PC-3 (cell line): ENCODE measurements at regions not wholly inside any gene's neighbourhood (a gene's known extent, or its start where the extent isn't known, plus 50 kb on each side); places are given as distances from the start of the nearest gene placed in this dataset.

Experiments
- EZH2 ChIP-seq: fragments of 300-600 bp; sonication (generic); IDR thresholded peaks from one replicate; pipeline ENCODE4 v1.6.1; 2017; ENCODE audit warnings: antibody characterized with exemption, mild to moderate bottlenecking, low read length; ENCODE audit not compliant: unreplicated experiment
- EZH2phosphoT487 ChIP-seq: fragments of 300-600 bp; sonication (generic); IDR thresholded peaks from 2 replicates; pipeline ENCODE4 v1.6.1; 2018; ENCODE audit warnings: mild to moderate bottlenecking, antibody characterized with exemption, low read length, borderline replicate concordance
- TF ChIP-seq, protein P1 (sequence below): fragments of 300-600 bp; sonication (generic); conservative IDR thresholded peaks from 2 replicates; pipeline ENCODE4 v1.5.1; 2017; ENCODE audit warnings: antibody characterized with exemption, low read depth, mild to moderate bottlenecking, low read length

DNA sequence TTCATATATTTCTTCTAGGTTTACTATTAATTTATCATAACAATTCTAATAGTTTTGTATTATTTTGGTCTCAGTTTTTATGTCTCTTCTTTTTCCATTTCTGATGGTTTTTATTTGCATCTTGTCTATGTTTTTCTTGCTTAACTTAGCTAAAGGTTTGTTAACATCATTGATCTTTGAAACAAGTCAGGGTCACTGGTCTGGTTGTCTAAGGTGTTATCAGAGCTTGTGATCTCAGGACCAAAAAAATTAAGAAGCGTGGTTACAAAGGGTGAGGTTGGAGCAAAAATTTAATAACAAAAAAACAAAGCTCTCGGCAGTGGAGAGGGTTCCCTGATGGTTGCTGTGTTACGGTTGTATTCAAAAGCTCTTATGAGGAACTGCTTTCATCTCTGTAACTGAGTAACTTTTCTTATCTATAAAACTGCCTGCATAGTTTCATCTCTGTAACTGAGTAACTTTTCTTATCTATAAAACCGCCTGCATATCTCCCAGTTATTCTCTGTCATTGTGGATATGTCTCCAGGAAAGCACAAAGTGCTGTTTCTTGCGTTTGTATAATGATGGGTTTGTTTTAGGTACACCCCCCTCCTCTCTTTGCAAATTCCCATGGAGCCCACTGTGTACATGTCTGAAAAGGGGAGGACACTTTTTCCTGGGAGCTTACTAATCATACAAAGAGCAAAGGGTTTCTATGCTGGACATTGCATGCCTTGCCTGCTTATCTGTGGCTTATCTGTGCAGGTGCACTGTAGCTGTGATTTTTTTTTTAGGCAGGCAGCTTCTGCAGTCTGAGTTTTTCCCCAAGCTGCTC lies 62.4 kb upstream of the UGT2B15 start:
- TF ChIP-seq, protein P1, sequence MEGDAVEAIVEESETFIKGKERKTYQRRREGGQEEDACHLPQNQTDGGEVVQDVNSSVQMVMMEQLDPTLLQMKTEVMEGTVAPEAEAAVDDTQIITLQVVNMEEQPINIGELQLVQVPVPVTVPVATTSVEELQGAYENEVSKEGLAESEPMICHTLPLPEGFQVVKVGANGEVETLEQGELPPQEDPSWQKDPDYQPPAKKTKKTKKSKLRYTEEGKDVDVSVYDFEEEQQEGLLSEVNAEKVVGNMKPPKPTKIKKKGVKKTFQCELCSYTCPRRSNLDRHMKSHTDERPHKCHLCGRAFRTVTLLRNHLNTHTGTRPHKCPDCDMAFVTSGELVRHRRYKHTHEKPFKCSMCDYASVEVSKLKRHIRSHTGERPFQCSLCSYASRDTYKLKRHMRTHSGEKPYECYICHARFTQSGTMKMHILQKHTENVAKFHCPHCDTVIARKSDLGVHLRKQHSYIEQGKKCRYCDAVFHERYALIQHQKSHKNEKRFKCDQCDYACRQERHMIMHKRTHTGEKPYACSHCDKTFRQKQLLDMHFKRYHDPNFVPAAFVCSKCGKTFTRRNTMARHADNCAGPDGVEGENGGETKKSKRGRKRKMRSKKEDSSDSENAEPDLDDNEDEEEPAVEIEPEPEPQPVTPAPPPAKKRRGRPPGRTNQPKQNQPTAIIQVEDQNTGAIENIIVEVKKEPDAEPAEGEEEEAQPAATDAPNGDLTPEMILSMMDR = no peak
- TF ChIP-seq EZH2 (no peak), EZH2phosphoT487 (no peak)
